SK-N-SH (cell line): ENCODE measurements at regions not wholly inside any gene's neighbourhood (a gene's known extent, or its start where the extent isn't known, plus 50 kb on each side); places are given as distances from the start of the nearest gene placed in this dataset.

ENCODE experiments used
- CHD2 ChIP-seq: fragments of 150-350 bp; IDR thresholded peaks from 2 replicates; pipeline ENCODE4 v1.6.1; 2018; ENCODE audit warnings: low read length; ENCODE audit not compliant: partially characterized antibody
- CTCF ChIP-seq: fragments of 200-600 bp; sonication (generic); IDR thresholded peaks from 2 replicates; pipeline ENCODE4 v1.6.1; 2017; ENCODE audit warnings: antibody characterized with exemption, mild to moderate bottlenecking, moderate library complexity
- EZH2phosphoT487 ChIP-seq: fragments of 200-600 bp; sonication (generic); IDR thresholded peaks from 2 replicates; pipeline ENCODE4 v1.6.1; 2017; ENCODE audit warnings: low read depth, mixed run types, mild to moderate bottlenecking, antibody characterized with exemption, moderate library complexity, borderline replicate concordance
- GATA2 ChIP-seq: sonication (generic); formaldehyde crosslinking; IDR thresholded peaks from 2 replicates; pipeline ENCODE4 v1.5.0; 2020; ENCODE audit warnings: mild to moderate bottlenecking, missing genetic modification reagents
- PBX3 ChIP-seq: IDR thresholded peaks from 2 replicates; pipeline ENCODE4; 2012
- RFX5 ChIP-seq: IDR thresholded peaks from 2 replicates; pipeline ENCODE4 v1.6.1; 2012; ENCODE audit warnings: mild to moderate bottlenecking, improper control_type of control experiment, low read length
- TCF12 ChIP-seq: IDR thresholded peaks from 2 replicates; pipeline ENCODE4 v1.4.0; 2012
- TF ChIP-seq, protein P1 (sequence below): fragments of 150-350 bp; IDR thresholded peaks from 2 replicates; pipeline ENCODE4 v1.6.1; 2017; ENCODE audit warnings: antibody characterized with exemption, low read length, low read depth, borderline replicate concordance
- TF ChIP-seq, protein P2 (sequence below): IDR thresholded peaks from 2 replicates; pipeline ENCODE4 v1.4.0; 2012; ENCODE audit warnings: low read depth, borderline replicate concordance

- TF ChIP-seq EZH2phosphoT487 (no peak), CTCF (no peak), CHD2 (no peak), RFX5 (no peak), TCF12 (no peak), GATA2 (no peak), PBX3 (no peak)
- TF ChIP-seq, protein P1, sequence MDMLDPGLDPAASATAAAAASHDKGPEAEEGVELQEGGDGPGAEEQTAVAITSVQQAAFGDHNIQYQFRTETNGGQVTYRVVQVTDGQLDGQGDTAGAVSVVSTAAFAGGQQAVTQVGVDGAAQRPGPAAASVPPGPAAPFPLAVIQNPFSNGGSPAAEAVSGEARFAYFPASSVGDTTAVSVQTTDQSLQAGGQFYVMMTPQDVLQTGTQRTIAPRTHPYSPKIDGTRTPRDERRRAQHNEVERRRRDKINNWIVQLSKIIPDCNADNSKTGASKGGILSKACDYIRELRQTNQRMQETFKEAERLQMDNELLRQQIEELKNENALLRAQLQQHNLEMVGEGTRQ: no peak
- TF ChIP-seq, protein P2, sequence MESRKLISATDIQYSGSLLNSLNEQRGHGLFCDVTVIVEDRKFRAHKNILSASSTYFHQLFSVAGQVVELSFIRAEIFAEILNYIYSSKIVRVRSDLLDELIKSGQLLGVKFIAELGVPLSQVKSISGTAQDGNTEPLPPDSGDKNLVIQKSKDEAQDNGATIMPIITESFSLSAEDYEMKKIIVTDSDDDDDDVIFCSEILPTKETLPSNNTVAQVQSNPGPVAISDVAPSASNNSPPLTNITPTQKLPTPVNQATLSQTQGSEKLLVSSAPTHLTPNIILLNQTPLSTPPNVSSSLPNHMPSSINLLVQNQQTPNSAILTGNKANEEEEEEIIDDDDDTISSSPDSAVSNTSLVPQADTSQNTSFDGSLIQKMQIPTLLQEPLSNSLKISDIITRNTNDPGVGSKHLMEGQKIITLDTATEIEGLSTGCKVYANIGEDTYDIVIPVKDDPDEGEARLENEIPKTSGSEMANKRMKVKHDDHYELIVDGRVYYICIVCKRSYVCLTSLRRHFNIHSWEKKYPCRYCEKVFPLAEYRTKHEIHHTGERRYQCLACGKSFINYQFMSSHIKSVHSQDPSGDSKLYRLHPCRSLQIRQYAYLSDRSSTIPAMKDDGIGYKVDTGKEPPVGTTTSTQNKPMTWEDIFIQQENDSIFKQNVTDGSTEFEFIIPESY: no peak
These were observed 107.2 kb downstream of the C16orf95 start for GRCh38 chr16:87209808-87210512.
